Prostate gland (tissue), 2 donors: ENCODE measurements at regions not wholly inside any gene's neighbourhood (a gene's known extent, or its start where the extent isn't known, plus 50 kb on each side); places are given as distances from the start of the nearest gene placed in this dataset.

ENCODE experiments used
- CTCF ChIP-seq, 4 experiments: fragments of 200-600 bp in 2 of 4; fragments of 450-650 bp in 2 of 4; sonication (generic) in 2 of 4; IDR thresholded peaks; 1 replicate in 3 of 4; 2 replicates in 1 of 4; pipeline ENCODE4 v1.5.1; 2016 to 2019; ENCODE audit warnings: antibody characterized with exemption in 4 of 4, mild to moderate bottlenecking in 2 of 4, moderate library complexity in 2 of 4
- POLR2A ChIP-seq: fragments of 450-650 bp; IDR thresholded peaks from one replicate; pipeline ENCODE4 v1.6.1; 2016; ENCODE audit warnings: antibody characterized with exemption, mild to moderate bottlenecking

GRCh38 chr1:94621395-94621794, 79.8 kb upstream of the F3 start:
- no peak for TF ChIP-seq POLR2A
- TF ChIP-seq CTCF (IDR thresholded peaks at IDR 0.05) = no peak
